ENCODE measurements at regions not wholly inside any gene's neighbourhood (a gene's known extent, or its start where the extent isn't known, plus 50 kb on each side); places are given as distances from the start of the nearest gene placed in this dataset.
A peak's percentile ranks its signal among the peaks of the same experiment; 100 is the strongest.

GRCh38 chr10:83605783-83606630 is 533.3 kb upstream of the GHITM start:
- Histone ChIP-seq H3K4me1 (ENCODE audit: control insufficient read depth, insufficient read depth, low read length, unreplicated experiment) (no peaks in the 10 kb centered on the region), H3K27me3 (ENCODE audit: insufficient read depth, low read length) (no peaks in the 10 kb centered on the region), H3K36me3 (ENCODE audit: insufficient read depth, low read length) (no peaks in the 10 kb centered on the region), H3K27ac (ENCODE audit: low read depth, low read length) (no peak overlapping the region), H2AFZ (ENCODE audit: low read length, unreplicated experiment) (no peak overlapping the region), H3K4me3 (ENCODE audit: low read depth, low read length) (no peak overlapping the region), H3K79me2 (ENCODE audit: control insufficient read depth, insufficient read depth, low read length, unreplicated experiment) (no peaks in the 10 kb centered on the region)

- Histone ChIP-seq H2AFZ (ENCODE audit: low read length, unreplicated experiment) (no peak overlapping the region), H3K79me2 (ENCODE audit: control insufficient read depth, insufficient read depth, low read length, unreplicated experiment) (no peaks in the 10 kb centered on the region), H3K36me3 (ENCODE audit: insufficient read depth, low read length) (no peaks in the 10 kb centered on the region), H3K27me3 (ENCODE audit: insufficient read depth, low read length) (no peaks in the 10 kb centered on the region), H3K4me1 (ENCODE audit: control insufficient read depth, insufficient read depth, low read length, unreplicated experiment) (no peaks in the 10 kb centered on the region), H3K4me3 (ENCODE audit: low read depth, low read length) (no peak overlapping the region), H3K27ac (ENCODE audit: low read depth, low read length) (no peak overlapping the region)
Measured at GRCh38 chr10:83607959-83608745, 531.2 kb upstream of the GHITM start.

GRCh38 chr10:83612050-83612449 is 527.3 kb upstream of the GHITM start:
- Histone ChIP-seq H3K4me3 (ENCODE audit: low read depth, low read length) (no peak overlapping the region), H3K36me3 (ENCODE audit: insufficient read depth, low read length) (no peaks in the 10 kb centered on the region), H3K27ac (ENCODE audit: low read depth, low read length) (peak overlapping the region; percentile 72), H3K4me1 (ENCODE audit: control insufficient read depth, insufficient read depth, low read length, unreplicated experiment) (no peaks in the 10 kb centered on the region), H3K79me2 (ENCODE audit: control insufficient read depth, insufficient read depth, low read length, unreplicated experiment) (no peaks in the 10 kb centered on the region), H2AFZ (ENCODE audit: low read length, unreplicated experiment) (no peak overlapping the region), H3K27me3 (ENCODE audit: insufficient read depth, low read length) (no peaks in the 10 kb centered on the region)

GRCh38 chr10:83612746-83613145 is 526.6 kb upstream of the GHITM start:
- Histone ChIP-seq H3K27me3 (ENCODE audit: insufficient read depth, low read length) (no peaks in the 10 kb centered on the region), H3K4me1 (ENCODE audit: control insufficient read depth, insufficient read depth, low read length, unreplicated experiment) (no peaks in the 10 kb centered on the region), H3K4me3 (ENCODE audit: low read depth, low read length) (no peak overlapping the region), H3K36me3 (ENCODE audit: insufficient read depth, low read length) (no peaks in the 10 kb centered on the region), H2AFZ (ENCODE audit: low read length, unreplicated experiment) (no peak overlapping the region), H3K27ac (ENCODE audit: low read depth, low read length) (peak overlapping the region; percentile 72), H3K79me2 (ENCODE audit: control insufficient read depth, insufficient read depth, low read length, unreplicated experiment) (no peaks in the 10 kb centered on the region)

GRCh38 chr10:83617172-83617571 is 522.1 kb upstream of the GHITM start:
- Histone ChIP-seq H3K27ac (ENCODE audit: low read depth, low read length) (no peak overlapping the region), H2AFZ (ENCODE audit: low read length, unreplicated experiment) (no peak overlapping the region), H3K27me3 (ENCODE audit: insufficient read depth, low read length) (no peaks in the 10 kb centered on the region)

GRCh38 chr10:83617692-83618545 is 521.4 kb upstream of the GHITM start:
- Histone ChIP-seq H3K4me3 (ENCODE audit: low read depth, low read length) (no peak overlapping the region), H3K27ac (ENCODE audit: low read depth, low read length) (no peak overlapping the region), H3K27me3 (ENCODE audit: insufficient read depth, low read length) (no peaks in the 10 kb centered on the region), H3K36me3 (ENCODE audit: insufficient read depth, low read length) (no peaks in the 10 kb centered on the region), H2AFZ (ENCODE audit: low read length, unreplicated experiment) (no peak overlapping the region), H3K79me2 (ENCODE audit: control insufficient read depth, insufficient read depth, low read length, unreplicated experiment) (no peaks in the 10 kb centered on the region), H3K4me1 (ENCODE audit: control insufficient read depth, insufficient read depth, low read length, unreplicated experiment) (no peaks in the 10 kb centered on the region)

More at GRCh38 chr10:83617172-83617571, 522.1 kb upstream of the GHITM start:
- Histone ChIP-seq H3K4me3 (ENCODE audit: low read depth, low read length) (no peak overlapping the region), H3K36me3 (ENCODE audit: insufficient read depth, low read length) (no peaks in the 10 kb centered on the region), H3K79me2 (ENCODE audit: control insufficient read depth, insufficient read depth, low read length, unreplicated experiment) (no peaks in the 10 kb centered on the region), H3K4me1 (ENCODE audit: control insufficient read depth, insufficient read depth, low read length, unreplicated experiment) (no peaks in the 10 kb centered on the region)

- H3K79me2 ChIP-seq (ENCODE audit: control insufficient read depth, insufficient read depth, low read length, unreplicated experiment) = no peaks in the 10 kb centered on the region
- H2AFZ ChIP-seq (ENCODE audit: low read length, unreplicated experiment) = no peak overlapping the region
- no peaks in the 10 kb centered on the region for H3K36me3 ChIP-seq (ENCODE audit: insufficient read depth, low read length)
- H3K27ac ChIP-seq (ENCODE audit: low read depth, low read length) = no peak overlapping the region
- no peak overlapping the region for H3K4me3 ChIP-seq (ENCODE audit: low read depth, low read length)
- H3K4me1 ChIP-seq (ENCODE audit: control insufficient read depth, insufficient read depth, low read length, unreplicated experiment) = no peaks in the 10 kb centered on the region
- no peaks in the 10 kb centered on the region for H3K27me3 ChIP-seq (ENCODE audit: insufficient read depth, low read length)
Measured at GRCh38 chr10:83625831-83626360, 513.4 kb upstream of the GHITM start.

GRCh38 chr10:83632701-83633100 is 506.6 kb upstream of the GHITM start:
- no peaks in the 10 kb centered on the region for H3K36me3 ChIP-seq (ENCODE audit: insufficient read depth, low read length)

GRCh38 chr10:83633547-83633946 is 505.8 kb upstream of the GHITM start:
- no peak overlapping the region for H3K4me3 ChIP-seq (ENCODE audit: low read depth, low read length)
- no peaks in the 10 kb centered on the region for H3K36me3 ChIP-seq (ENCODE audit: insufficient read depth, low read length)
- H2AFZ ChIP-seq (ENCODE audit: low read length, unreplicated experiment) = no peak overlapping the region
- H3K4me1 ChIP-seq (ENCODE audit: control insufficient read depth, insufficient read depth, low read length, unreplicated experiment) = no peaks in the 10 kb centered on the region
- no peaks in the 10 kb centered on the region for H3K79me2 ChIP-seq (ENCODE audit: control insufficient read depth, insufficient read depth, low read length, unreplicated experiment)
- H3K27ac ChIP-seq (ENCODE audit: low read depth, low read length) = no peak overlapping the region
- H3K27me3 ChIP-seq (ENCODE audit: insufficient read depth, low read length) = no peaks in the 10 kb centered on the region

More at GRCh38 chr10:83632701-83633100, 506.6 kb upstream of the GHITM start:
- Histone ChIP-seq H2AFZ (ENCODE audit: low read length, unreplicated experiment) (no peak overlapping the region), H3K4me1 (ENCODE audit: control insufficient read depth, insufficient read depth, low read length, unreplicated experiment) (no peaks in the 10 kb centered on the region), H3K27ac (ENCODE audit: low read depth, low read length) (no peak overlapping the region), H3K4me3 (ENCODE audit: low read depth, low read length) (no peak overlapping the region), H3K27me3 (ENCODE audit: insufficient read depth, low read length) (no peaks in the 10 kb centered on the region), H3K79me2 (ENCODE audit: control insufficient read depth, insufficient read depth, low read length, unreplicated experiment) (no peaks in the 10 kb centered on the region)

- H3K27ac ChIP-seq (ENCODE audit: low read depth, low read length) = no peak overlapping the region
- H3K36me3 ChIP-seq (ENCODE audit: insufficient read depth, low read length) = no peaks in the 10 kb centered on the region
- no peak overlapping the region for H2AFZ ChIP-seq (ENCODE audit: low read length, unreplicated experiment)
- no peaks in the 10 kb centered on the region for H3K4me1 ChIP-seq (ENCODE audit: control insufficient read depth, insufficient read depth, low read length, unreplicated experiment)
- H3K27me3 ChIP-seq (ENCODE audit: insufficient read depth, low read length) = no peaks in the 10 kb centered on the region
- H3K4me3 ChIP-seq (ENCODE audit: low read depth, low read length) = no peak overlapping the region
- no peaks in the 10 kb centered on the region for H3K79me2 ChIP-seq (ENCODE audit: control insufficient read depth, insufficient read depth, low read length, unreplicated experiment)
Measured at GRCh38 chr10:83636826-83637225, 502.5 kb upstream of the GHITM start.
